NCI-H526 treated with DMSO at 0.1 percent for 48 hours (cell line): ENCODE measurements at regions not wholly inside any gene's neighbourhood (a gene's known extent, or its start where the extent isn't known, plus 50 kb on each side); places are given as distances from the start of the nearest gene placed in this dataset.

Experiments
- DNase-seq: peaks from one replicate; lab custom pipeline; 2025; lab: John Stamatoyannopoulos, UW

GRCh38 chr1:5522531-5523145, 469.6 kb downstream of the NPHP4 start:
- no peak for DNase-seq

DNA sequence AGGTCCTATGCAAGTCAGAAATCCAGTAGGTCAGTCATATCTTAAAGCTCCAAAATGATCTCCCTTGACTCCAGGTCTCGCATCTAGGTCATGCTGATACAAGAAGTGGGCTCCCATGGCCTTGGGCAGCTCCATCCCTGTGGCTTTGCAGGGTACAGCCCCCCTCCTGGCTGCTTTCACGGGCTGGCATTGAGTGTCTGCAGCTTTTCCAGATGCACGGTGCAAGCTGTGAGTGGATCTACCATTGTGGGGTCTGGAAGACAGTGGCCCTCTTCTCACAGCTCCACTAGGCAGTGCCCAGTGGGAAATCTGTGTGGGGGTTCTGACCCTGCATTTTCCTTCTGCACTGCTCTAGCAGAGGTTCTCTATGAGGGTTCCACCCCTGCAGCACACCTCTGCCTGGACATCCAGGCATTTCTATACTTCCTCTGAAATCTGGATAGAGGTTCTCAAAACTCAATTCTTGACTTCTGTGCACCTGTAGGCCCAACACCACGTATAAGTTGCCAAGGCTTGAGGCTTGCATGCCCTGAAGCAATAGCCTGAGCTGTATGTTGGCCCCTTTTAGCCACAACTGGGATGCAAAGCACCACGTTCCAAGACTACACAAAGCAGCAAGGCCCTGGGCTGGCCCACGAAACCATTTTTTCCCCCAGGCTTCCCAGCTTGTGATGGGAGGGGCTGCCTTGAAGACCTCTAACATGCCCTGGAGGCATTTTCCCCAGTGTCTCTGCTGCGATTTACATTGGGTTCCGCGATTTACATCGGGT, 472.7 kb downstream of the NPHP4 start:
- no peak for DNase-seq

- no peak for DNase-seq
Measured at GRCh38 chr1:5516756-5517155, 475.5 kb downstream of the NPHP4 start.

- no peak for DNase-seq
Measured at GRCh38 chr1:5515501-5515900, 476.7 kb downstream of the NPHP4 start.

GRCh38 chr1:5514527-5515183, 477.6 kb downstream of the NPHP4 start:
- DNase-seq = no peak

DNA sequence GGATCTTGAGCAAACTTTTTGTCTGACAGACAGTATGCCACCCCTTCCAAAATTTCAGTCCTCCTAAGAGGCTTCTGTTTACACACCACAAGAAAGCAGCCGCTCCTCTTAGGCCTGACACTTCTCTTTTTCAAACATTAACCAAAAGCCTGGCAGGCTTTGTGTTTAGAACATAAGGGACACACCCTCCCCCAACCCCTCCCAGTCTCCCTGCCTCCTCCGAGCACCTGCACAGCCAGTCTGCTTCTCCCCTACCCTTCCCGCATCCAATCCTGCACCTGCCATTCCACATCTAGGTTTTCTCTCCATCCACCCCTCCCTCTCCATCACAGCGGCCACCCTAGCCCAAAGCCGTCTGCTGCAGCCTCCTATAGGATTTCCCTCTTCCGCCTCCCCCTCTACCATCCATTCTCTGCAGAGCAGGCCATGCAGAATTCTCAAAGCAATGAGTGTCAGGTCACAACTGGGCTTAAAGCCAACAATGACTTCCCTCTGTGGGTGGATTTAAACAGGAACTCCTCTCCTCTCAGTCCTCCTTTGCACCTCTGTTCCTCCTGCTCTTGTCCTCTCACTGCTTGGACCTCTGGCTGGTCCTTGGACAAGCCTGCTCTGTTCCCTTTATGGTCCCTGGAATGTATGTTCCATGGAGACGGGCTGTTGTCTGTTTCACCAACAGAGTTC, 478.2 kb downstream of the NPHP4 start:
- DNase-seq = no peak

GRCh38 chr1:5513179-5513578, 479.0 kb downstream of the NPHP4 start:
- no peak for DNase-seq

DNA sequence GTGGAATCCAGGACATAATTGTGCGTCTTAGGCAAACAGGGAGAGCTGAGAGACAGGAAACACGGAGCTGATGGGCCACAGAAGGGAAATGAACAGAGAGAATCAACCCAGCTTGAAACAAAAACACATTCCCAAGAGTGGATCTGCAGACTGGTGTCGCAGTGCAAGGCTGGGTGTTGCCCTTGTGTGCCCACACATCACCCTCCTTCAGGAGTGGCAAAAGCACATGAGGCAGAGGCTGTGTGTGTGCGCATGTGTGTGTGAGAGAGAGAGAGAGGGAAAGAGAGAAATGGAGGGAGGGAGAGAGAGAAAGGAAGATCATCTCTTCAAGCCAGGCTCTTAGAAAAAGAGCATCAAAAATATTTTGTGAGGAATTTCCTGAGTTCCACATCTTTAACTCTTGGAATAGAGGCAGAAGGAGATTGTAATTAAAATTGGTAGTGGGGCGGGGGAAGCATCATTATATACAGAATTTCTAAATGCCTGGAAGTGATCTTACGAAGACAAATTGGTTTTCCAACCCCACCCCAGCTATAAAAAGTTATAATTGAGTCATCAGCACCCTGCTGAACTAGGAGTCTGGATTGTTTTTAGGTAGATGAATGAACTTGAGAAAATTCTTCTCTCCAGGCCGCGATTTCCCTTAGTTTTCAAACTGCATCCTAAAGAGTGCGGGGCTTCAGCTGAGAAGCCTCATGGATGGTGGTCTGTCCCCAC, 480.7 kb downstream of the NPHP4 start:
- no peak for DNase-seq

DNA sequence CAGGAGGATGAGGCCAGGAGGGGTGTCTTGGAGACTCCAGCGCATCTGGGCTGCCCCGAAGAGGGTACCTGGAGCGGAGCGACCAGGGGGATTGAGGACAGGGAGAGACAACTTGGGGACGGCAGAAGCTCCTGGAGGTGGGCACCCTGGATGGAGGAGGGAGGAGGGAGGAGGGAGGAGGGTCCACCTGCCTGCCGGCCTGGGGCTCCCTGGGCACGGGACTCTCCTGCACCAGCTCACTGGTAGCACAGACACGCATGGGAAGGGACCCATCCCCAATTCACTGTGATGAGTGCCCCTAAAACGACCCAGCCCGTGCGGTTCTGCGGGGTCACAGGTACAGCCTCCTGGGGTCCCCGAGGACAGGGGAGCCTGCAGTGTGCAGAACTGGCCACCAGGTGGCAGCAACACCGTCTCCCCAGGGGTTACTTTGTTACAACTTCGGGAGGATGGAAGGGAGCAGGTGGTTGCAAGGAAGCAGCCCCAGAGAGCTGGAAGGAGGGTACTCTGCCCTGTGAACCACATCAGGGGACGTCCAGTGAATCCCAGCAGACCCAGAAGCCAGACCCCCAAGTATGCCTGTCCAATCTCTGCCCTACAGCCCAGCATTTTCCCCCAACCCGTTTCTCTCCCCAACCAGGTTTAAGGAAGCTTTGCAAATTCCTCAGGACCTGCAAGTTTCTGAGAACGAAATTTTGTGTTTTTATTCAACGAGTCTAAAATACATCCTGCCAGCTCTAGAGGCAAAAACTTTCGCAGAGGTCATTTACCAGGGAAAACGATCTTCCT, 482.4 kb downstream of the NPHP4 start:
- DNase-seq = no peak

DNA sequence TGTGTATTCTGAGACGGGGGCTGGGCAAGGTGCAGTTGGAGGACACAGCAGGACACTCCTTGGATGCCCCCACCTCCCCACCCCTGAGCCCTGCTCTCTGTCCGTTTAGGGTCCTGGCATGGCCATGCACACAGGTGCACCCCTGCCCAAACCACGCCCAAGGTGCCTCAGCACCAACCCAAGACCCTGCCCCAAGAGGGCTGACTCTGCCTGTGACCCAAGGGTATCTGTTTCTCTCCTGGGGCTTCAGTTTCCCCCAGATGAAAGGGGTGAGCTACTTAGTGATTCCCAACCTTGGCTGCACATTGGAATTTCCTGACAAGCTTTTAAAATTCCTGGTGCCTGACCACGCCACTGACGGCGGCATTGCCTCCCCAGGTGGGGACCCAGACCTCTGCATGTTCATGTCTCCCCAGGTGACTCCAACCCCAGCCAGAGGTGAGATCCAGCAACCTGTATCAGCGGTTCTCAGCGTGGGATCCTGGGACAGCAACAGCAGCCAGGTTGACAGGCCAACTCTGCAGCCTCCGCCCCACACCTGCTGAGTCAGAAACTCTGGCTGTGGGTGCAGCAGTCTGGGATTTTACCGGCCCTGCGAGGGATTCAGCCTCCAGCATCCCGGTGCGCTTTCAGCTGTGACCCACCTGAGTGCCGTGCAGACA, 483.4 kb downstream of the NPHP4 start:
- no peak for DNase-seq

GRCh38 chr1:5507340-5507739, 484.9 kb downstream of the NPHP4 start:
- no peak for DNase-seq

DNA sequence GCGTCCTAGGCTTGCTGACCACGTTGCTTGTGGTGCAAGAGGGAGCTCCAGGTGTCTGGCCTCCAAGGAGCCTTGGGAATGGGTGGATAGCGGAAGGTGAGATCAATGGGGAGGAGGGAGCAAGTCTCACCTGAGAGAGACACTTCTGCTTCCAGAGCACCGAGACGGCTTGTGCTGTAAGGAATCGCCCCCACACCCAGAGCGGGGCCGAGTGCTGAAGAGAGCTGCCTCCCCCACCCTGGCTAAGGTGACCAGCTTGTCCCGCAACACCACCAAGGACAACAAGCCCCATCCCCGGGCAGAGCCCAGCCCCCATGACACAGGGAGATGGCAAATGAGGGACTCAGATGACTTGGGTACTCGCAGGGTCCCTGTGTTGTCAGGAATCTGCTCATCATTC, 485.6 kb downstream of the NPHP4 start:
- no peak for DNase-seq

DNA sequence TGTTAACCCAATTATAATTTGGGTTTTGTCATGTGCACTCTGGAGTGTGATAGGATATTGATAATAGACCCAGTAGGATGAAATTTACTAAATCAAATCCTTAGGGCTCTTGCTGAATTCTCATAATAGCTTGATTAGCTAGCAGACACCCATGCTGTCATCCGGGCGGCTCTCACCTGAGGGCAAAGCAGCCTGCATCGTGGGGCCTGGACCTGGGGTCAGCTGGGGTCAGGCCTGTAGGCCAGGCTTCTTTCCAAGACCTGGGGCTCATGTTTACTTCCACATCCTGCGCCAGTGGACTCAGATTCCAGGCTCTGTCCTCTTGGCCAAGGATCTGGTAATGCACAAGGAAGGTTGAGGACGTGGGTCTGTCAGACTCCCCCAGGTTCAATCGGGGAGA, 486.3 kb downstream of the NPHP4 start:
- DNase-seq = no peak

GRCh38 chr1:5504364-5504740, 487.9 kb downstream of the NPHP4 start:
- DNase-seq = no peak

- DNase-seq = no peak
Measured at GRCh38 chr1:5503556-5504363, 488.5 kb downstream of the NPHP4 start.

DNA sequence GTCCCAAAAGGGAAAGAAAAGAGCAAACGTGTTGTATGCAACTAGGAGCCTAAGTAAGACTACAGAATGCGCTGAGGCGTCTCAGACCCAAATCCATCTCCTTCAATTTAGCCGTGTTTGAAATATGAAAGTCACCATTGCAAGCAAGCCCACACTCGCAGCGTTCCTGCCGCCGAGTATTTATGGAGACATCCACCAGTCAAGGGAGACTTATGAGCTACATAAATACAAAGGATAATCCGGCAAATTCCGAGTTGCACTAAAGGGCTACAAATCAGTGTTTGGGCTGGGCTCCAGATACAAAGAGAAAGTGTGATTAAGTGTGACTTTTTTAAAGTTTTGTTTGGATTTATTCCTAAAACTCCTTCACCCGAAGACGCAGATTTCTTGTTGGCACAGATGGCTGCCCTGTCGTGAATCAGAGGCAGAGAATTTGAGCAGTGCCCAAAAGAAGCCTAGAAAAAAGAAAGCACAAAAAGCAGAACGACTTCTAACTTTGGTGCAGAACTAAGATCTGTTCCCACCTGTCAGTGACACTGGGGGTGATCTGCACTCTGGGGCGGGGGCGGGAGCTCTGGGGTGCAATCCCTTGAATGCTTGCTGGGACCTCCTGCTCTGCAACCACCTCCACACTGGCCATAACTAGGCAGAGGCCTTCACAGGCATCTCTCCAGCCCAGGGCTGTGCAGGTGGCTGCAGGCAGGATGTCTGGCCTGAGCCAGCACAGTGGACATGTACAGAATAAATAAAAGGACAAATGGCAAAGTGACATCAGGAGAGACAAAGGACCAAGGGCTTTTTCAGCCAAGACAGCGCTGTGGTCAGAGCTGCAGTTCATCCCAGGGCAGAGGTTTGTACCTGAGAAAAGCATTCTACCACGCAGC, 489.7 kb downstream of the NPHP4 start:
- DNase-seq = no peak

DNA sequence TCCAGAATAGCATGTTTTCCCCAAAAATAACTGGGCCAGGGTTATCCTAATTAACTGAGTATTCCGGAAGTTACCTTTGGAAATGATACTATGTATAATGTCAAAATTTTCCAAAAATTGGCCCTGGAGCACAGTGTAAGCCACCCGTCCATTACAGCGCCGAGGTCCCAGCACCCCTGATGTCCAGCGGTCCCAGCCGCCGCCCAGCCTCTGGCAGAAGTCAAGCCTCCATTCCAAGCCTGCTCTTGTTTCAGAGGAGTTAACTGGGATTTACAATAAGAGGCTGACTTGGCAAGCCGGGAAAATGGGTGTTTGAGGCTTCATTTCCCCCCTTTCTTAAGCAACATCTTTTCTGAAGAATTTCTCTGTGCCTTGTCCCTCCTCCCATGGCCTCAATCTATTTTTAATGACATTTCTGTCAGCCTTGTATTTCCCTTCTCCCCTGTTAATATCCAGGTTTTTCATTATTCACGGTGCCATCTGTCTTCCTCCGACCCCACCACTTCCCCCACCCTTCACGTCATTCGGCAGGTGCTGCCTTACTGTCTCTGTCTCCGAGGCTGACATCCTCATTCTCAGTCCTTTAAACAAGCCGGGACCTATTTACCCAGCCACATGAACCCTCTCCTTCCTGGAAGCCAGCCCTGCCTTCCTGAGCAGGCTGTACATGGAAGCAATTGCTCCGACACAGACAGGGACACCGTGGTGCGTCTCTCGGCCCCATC, 490.9 kb downstream of the NPHP4 start:
- DNase-seq = no peak

- DNase-seq = no peak
Measured at GRCh38 chr1:5500541-5500940, 491.7 kb downstream of the NPHP4 start.
